Esophagus squamous epithelium (tissue), 5 donors: ENCODE measurements at regions not wholly inside any gene's neighbourhood (a gene's known extent, or its start where the extent isn't known, plus 50 kb on each side); places are given as distances from the start of the nearest gene placed in this dataset.

Experiments
- DNase-seq: peaks from one replicate; lab custom pipeline; 2025; lab: John Stamatoyannopoulos, UW
- H3K27ac ChIP-seq, 4 donors: fragments of 200-600 bp; sonication (generic); one replicate each; pipeline ENCODE4 v1.5.1; 2016 to 2019; ENCODE audit warnings: mild to moderate bottlenecking in 1 of 4
- H3K27me3 ChIP-seq, 4 donors: fragments of 200-600 bp; sonication (generic); 1 replicate in 3 of 4; 2 replicates in 1 of 4; pipeline versions ENCODE4 v1.5.1 to v1.6.0; 2017 to 2021; ENCODE audit warnings: antibody characterized with exemption in 1 of 4
- H3K36me3 ChIP-seq, 3 donors: fragments of 200-600 bp; sonication (generic); one replicate each; pipeline ENCODE4 v1.5.1; 2016 to 2019
- H3K4me1 ChIP-seq, 3 donors: fragments of 200-600 bp; sonication (generic); one replicate each; pipeline ENCODE4 v1.5.1; 2017 to 2019
- H3K4me3 ChIP-seq, 4 donors: fragments of 200-600 bp; sonication (generic); 1 replicate in 3 of 4; 2 replicates in 1 of 4; pipeline ENCODE4 v1.5.1; 2016 to 2019; ENCODE audit warnings: mild to moderate bottlenecking in 2 of 4, moderate library complexity in 1 of 4
- H3K9me3 ChIP-seq, 3 donors: fragments of 200-600 bp; sonication (generic); one replicate each; pipeline ENCODE4 v1.5.1; 2016 to 2019
- CTCF ChIP-seq, 6 experiments: fragments of 450-650 bp in 4 of 6; fragments of 200-600 bp in 2 of 6; sonication (generic) in 2 of 6; IDR thresholded peaks; one replicate each; pipeline ENCODE4 v1.5.1; 2016 to 2019; ENCODE audit warnings: antibody characterized with exemption in 6 of 6, mild to moderate bottlenecking in 4 of 6, moderate library complexity in 4 of 6
- POLR2A ChIP-seq, 4 donors: fragments of 450-650 bp; IDR thresholded peaks; one replicate each; pipeline ENCODE4 v1.6.1; 2017; ENCODE audit warnings: antibody characterized with exemption in 4 of 4, mild to moderate bottlenecking in 4 of 4, moderate library complexity in 3 of 4
- WGBS, 2 donors: methylation state at CpG; one replicate each; pipeline ENCODE4 v1.1.5; 2018; 5-methylcytosine and 5-hydroxymethylcytosine counted together
- intact Hi-C: fragments of 100-400 bp; cut with DNase I; formaldehyde crosslinking; loops from one replicate; pipeline ENCODE4 v1.15.0; 2022
- donor health status: DM: yes; HTN: yes; CAD: no.

- no peak for DNase-seq
- no peaks in the 10 kb centered on the region for H3K36me3 ChIP-seq
- 100% methylated on average over 1 of the region's 2 CpGs for WGBS, 2 donors
- no peaks in the 10 kb centered on the region for H3K4me1 ChIP-seq
- intact Hi-C loops, result no loop called here
- TF ChIP-seq POLR2A (IDR thresholded peaks at IDR 0.05) (no peak), CTCF (IDR thresholded peaks at IDR 0.05) (no peak)
- H3K9me3 ChIP-seq, result no peaks in the 10 kb centered on the region
- no peak overlapping the region for H3K4me3 ChIP-seq
- no peak overlapping the region for H3K27ac ChIP-seq
- no peaks in the 10 kb centered on the region for H3K27me3 ChIP-seq
Observed at GRCh38 chr9:120330031-120330430, 249.9 kb downstream of the CDK5RAP2 start.

GRCh38 chr9:120327322-120327721 lies 252.6 kb downstream of the CDK5RAP2 start:
- Histone ChIP-seq H3K27me3 (no peaks in the 10 kb centered on the region), H3K27ac (no peak overlapping the region), H3K4me1 (no peaks in the 10 kb centered on the region), H3K9me3 (no peaks in the 10 kb centered on the region), H3K4me3 (no peak overlapping the region), H3K36me3 (no peaks in the 10 kb centered on the region)
- 86 to 89% methylated on average over 3 of the region's 3 CpGs for WGBS, 2 donors
- TF ChIP-seq CTCF (IDR thresholded peaks at IDR 0.05), result no peak
- no peak for DNase-seq
- intact Hi-C loops, result no loop called here

GRCh38 chr9:120326049-120326693 lies 253.8 kb downstream of the CDK5RAP2 start:
- H3K27ac ChIP-seq, result no peak overlapping the region
- H3K27me3 ChIP-seq, result no peaks in the 10 kb centered on the region
- intact Hi-C loops, result no loop called here
- H3K4me1 ChIP-seq, result no peaks in the 10 kb centered on the region
- no peak for TF ChIP-seq POLR2A (IDR thresholded peaks at IDR 0.05)
- no peak for TF ChIP-seq CTCF (IDR thresholded peaks at IDR 0.05)
- no peak for DNase-seq
- no peak overlapping the region for H3K4me3 ChIP-seq
- H3K9me3 ChIP-seq, result no peaks in the 10 kb centered on the region
- 56% methylated on average over 4 of the region's 4 CpGs; no CpG with 5 or more reads in 1 of the 2 donors for WGBS, 2 donors
- no peaks in the 10 kb centered on the region for H3K36me3 ChIP-seq

- intact Hi-C loops, result no loop called here
- no peaks in the 10 kb centered on the region for H3K9me3 ChIP-seq
- H3K4me3 ChIP-seq, result no peak overlapping the region
- H3K27me3 ChIP-seq, result no peaks in the 10 kb centered on the region
- H3K36me3 ChIP-seq, result no peaks in the 10 kb centered on the region
- DNase-seq, result no peak
- WGBS, 2 donors, result 38 to 65% methylated on average over 2 to 5 of the region's 5 CpGs
- H3K4me1 ChIP-seq, result no peaks in the 10 kb centered on the region
- no peak overlapping the region for H3K27ac ChIP-seq
- no peak for TF ChIP-seq POLR2A (IDR thresholded peaks at IDR 0.05)
- TF ChIP-seq CTCF (IDR thresholded peaks at IDR 0.05), result no peak
Observed at GRCh38 chr9:120324996-120325642, 254.8 kb downstream of the CDK5RAP2 start.

GRCh38 chr9:120324461-120324860 lies 255.5 kb downstream of the CDK5RAP2 start:
- Histone ChIP-seq H3K27me3 (no peaks in the 10 kb centered on the region), H3K36me3 (no peaks in the 10 kb centered on the region), H3K9me3 (no peaks in the 10 kb centered on the region), H3K27ac (no peak overlapping the region), H3K4me1 (no peaks in the 10 kb centered on the region), H3K4me3 (no peak overlapping the region)
- no peak for TF ChIP-seq CTCF (IDR thresholded peaks at IDR 0.05)
- no peak for TF ChIP-seq POLR2A (IDR thresholded peaks at IDR 0.05)
- no peak for DNase-seq
- WGBS, 2 donors, result 89 to 100% methylated on average over 2 of the region's 2 CpGs
- intact Hi-C loops, result no loop called here
